Ascending aorta (tissue), 2 donors: ENCODE measurements at regions not wholly inside any gene's neighbourhood (a gene's known extent, or its start where the extent isn't known, plus 50 kb on each side); places are given as distances from the start of the nearest gene placed in this dataset.

ENCODE experiments used
- DNase-seq, 2 donors: peaks; one replicate each; pipeline ENCODE4 v3.0.0-alpha.2; 2019; ENCODE audit warnings: low spot score in 2 of 2
- H3K27ac ChIP-seq, 2 donors: fragments of 200-600 bp; sonication (generic); one replicate each; pipeline ENCODE4 v1.5.1; 2016 to 2017; ENCODE audit warnings: mild to moderate bottlenecking in 1 of 2
- H3K27me3 ChIP-seq: fragments of 200-600 bp; sonication (generic); one replicate; pipeline ENCODE4 v1.5.1; 2017
- H3K36me3 ChIP-seq, 2 donors: fragments of 200-600 bp; sonication (generic); one replicate each; pipeline ENCODE4 v1.5.1; 2016
- H3K4me1 ChIP-seq, 2 donors: fragments of 200-600 bp; sonication (generic); one replicate each; pipeline ENCODE4 v1.5.1; 2016 to 2017; ENCODE audit warnings: mild to moderate bottlenecking in 1 of 2
- H3K4me3 ChIP-seq, 2 donors: fragments of 200-600 bp; sonication (generic); one replicate each; pipeline ENCODE4 v1.5.1; 2016 to 2017; ENCODE audit warnings: mild to moderate bottlenecking in 1 of 2
- H3K9me3 ChIP-seq, 2 donors: fragments of 200-600 bp; sonication (generic); one replicate each; pipeline ENCODE4 v1.5.1; 2016
- intact Hi-C: fragments of 100-400 bp; cut with DNase I; formaldehyde crosslinking; loops from one replicate; pipeline ENCODE4 v1.15.1; 2023
- TF ChIP-seq, protein P1 (sequence below), 3 experiments: fragments of 200-600 bp in 2 of 3; fragments of 450-650 bp in 1 of 3; sonication (generic) in 2 of 3; IDR thresholded peaks; one replicate each; pipeline ENCODE4 v1.5.1; 2016 to 2019; ENCODE audit warnings: antibody characterized with exemption in 3 of 3, mild to moderate bottlenecking in 1 of 3, moderate library complexity in 1 of 3

DNA sequence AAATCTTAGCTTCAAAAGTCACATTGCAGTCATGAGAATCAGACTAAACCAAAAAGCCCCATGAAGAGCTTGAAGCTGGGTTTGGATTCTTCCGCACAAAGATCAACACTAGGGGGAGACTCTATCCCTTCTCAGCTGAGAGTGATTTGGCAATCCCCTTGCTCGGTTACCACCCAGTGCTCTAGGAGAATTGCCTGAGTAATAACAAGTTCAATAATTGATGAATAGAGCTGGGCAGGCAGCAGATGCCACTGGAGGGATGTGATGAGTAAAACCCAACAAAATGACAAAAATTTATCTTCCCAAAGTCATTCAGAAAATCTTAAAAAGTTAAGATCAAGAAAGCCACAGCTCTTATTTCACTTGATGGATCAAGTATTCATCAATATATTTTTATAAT, 185.6 kb upstream of the ARID2 start:
- H3K27me3 ChIP-seq: no peaks in the 10 kb centered on the region
- intact Hi-C loops: loop anchor here (5.0 kb wide), 1 partner anchor 183 kb away; the partner anchor contains the start of gene ARID2

DNA sequence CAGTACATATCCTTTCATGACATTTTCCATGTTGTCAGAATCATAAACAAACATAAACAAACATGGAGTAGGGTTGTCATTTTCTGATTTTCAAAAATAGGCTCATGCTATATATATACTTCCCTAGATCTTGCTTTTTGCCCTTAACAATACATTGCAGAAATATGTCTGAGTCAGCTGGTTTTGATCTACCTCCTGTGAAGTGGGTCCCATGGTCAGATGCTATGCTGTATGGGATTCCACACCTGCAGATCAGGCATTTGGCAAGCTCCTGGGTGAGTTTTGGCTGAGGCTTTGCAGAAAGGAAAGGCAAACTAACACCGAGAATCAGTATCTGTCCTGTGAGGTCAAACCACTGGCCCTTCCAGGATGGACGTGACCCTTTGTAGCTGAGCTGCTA, 183.0 kb upstream of the ARID2 start:
- Histone ChIP-seq H3K4me1 (no peaks in the 10 kb centered on the region), H3K27me3 (no peaks in the 10 kb centered on the region), H3K36me3 (no peaks in the 10 kb centered on the region), H3K27ac (no peak overlapping the region), H3K9me3 (no peaks in the 10 kb centered on the region), H3K4me3 (no peak overlapping the region)
- TF ChIP-seq, protein P1, sequence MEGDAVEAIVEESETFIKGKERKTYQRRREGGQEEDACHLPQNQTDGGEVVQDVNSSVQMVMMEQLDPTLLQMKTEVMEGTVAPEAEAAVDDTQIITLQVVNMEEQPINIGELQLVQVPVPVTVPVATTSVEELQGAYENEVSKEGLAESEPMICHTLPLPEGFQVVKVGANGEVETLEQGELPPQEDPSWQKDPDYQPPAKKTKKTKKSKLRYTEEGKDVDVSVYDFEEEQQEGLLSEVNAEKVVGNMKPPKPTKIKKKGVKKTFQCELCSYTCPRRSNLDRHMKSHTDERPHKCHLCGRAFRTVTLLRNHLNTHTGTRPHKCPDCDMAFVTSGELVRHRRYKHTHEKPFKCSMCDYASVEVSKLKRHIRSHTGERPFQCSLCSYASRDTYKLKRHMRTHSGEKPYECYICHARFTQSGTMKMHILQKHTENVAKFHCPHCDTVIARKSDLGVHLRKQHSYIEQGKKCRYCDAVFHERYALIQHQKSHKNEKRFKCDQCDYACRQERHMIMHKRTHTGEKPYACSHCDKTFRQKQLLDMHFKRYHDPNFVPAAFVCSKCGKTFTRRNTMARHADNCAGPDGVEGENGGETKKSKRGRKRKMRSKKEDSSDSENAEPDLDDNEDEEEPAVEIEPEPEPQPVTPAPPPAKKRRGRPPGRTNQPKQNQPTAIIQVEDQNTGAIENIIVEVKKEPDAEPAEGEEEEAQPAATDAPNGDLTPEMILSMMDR (IDR thresholded peaks at IDR 0.05): no peak
- DNase-seq: no peak
- intact Hi-C loops: no loop called here

More for the DNA sequence above, 185.6 kb upstream of the ARID2 start:
- Histone ChIP-seq H3K9me3 (no peaks in the 10 kb centered on the region), H3K4me3 (no peak overlapping the region), H3K4me1 (no peaks in the 10 kb centered on the region), H3K36me3 (no peaks in the 10 kb centered on the region), H3K27ac (no peak overlapping the region)
- peak in 1 of 2 donors; percentile 65 for DNase-seq
- TF ChIP-seq, protein P1 (IDR thresholded peaks at IDR 0.05): peak; percentile 50 to 74 (median 67)

DNA sequence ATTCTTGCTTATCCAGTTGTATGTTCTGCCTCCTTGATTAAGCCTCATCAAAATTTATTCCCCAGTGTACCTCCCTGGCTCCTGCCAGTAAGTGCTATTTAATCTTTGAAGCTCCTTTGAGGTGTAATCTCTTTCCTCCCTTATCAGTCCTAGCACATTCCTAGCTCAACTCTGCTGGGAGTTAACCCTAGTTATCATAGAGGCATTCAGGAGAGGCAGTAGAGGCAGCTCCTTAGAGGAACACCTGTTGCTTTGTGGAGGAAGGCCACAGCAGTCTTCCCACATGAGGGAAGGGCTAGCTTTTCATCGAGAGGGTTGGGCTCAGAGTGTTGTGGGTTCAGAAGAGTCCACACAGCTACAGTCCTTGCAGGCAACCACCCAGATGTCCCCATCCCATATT, 182.4 kb upstream of the ARID2 start:
- H3K4me3 ChIP-seq: no peak overlapping the region
- no peaks in the 10 kb centered on the region for H3K27me3 ChIP-seq
- H3K36me3 ChIP-seq: no peaks in the 10 kb centered on the region
- intact Hi-C loops: no loop called here
- TF ChIP-seq, protein P1 (IDR thresholded peaks at IDR 0.05): no peak
- H3K27ac ChIP-seq: no peak overlapping the region
- no peaks in the 10 kb centered on the region for H3K9me3 ChIP-seq
- H3K4me1 ChIP-seq: no peaks in the 10 kb centered on the region
- no peak for DNase-seq

GRCh38 chr12:45547822-45548221, 181.7 kb upstream of the ARID2 start:
- no peaks in the 10 kb centered on the region for H3K9me3 ChIP-seq
- H3K4me1 ChIP-seq: no peaks in the 10 kb centered on the region
- H3K27ac ChIP-seq: no peak overlapping the region
- TF ChIP-seq, protein P1 (IDR thresholded peaks at IDR 0.05): no peak
- intact Hi-C loops: no loop called here
- H3K36me3 ChIP-seq: no peaks in the 10 kb centered on the region
- no peak overlapping the region for H3K4me3 ChIP-seq
- no peak for DNase-seq
- no peaks in the 10 kb centered on the region for H3K27me3 ChIP-seq

GRCh38 chr12:45548426-45548825, 181.1 kb upstream of the ARID2 start:
- H3K4me3 ChIP-seq: no peak overlapping the region
- DNase-seq: no peak
- H3K27ac ChIP-seq: no peak overlapping the region
- H3K27me3 ChIP-seq: no peaks in the 10 kb centered on the region
- H3K4me1 ChIP-seq: no peaks in the 10 kb centered on the region
- TF ChIP-seq, protein P1 (IDR thresholded peaks at IDR 0.05): no peak
- intact Hi-C loops: no loop called here
- H3K9me3 ChIP-seq: no peaks in the 10 kb centered on the region
- H3K36me3 ChIP-seq: no peaks in the 10 kb centered on the region

DNA sequence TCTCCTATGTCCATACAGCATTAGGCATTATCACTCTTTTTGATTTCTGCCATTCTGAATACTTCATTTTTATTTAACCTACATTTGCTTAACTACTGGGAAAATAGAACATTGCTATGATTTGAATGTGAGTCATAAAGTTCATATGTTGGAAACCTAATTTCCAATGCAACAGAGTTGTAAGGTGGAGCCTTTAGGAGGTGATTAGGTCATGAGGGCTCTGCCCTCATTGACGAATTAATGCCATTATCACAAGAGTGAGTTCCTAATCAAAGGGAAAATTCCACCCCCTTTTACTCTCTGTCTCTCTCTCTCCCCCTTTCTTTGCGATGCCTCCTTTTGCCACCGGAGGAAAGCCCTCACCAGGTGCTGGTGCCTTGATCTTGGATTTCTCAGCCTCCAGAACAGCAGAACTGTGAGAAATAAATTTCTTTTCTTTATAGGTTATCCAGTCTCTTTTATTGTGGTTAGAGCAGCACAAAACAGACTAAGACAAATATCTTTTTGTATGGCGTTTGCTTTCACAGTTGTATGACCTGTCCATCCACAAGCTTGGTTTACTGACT, 180.1 kb upstream of the ARID2 start:
- H3K9me3 ChIP-seq: no peaks in the 10 kb centered on the region

More for the DNA sequence above, 180.1 kb upstream of the ARID2 start:
- Histone ChIP-seq H3K36me3 (no peaks in the 10 kb centered on the region), H3K4me1 (no peaks in the 10 kb centered on the region), H3K27ac (no peak overlapping the region), H3K4me3 (no peak overlapping the region), H3K27me3 (no peaks in the 10 kb centered on the region)
- intact Hi-C loops: no loop called here
- no peak for DNase-seq
- TF ChIP-seq, protein P1 (IDR thresholded peaks at IDR 0.05): no peak
